GM23338 (cell line): ENCODE measurements at regions not wholly inside any gene's neighbourhood (a gene's known extent, or its start where the extent isn't known, plus 50 kb on each side); places are given as distances from the start of the nearest gene placed in this dataset.

Experiments used
- ATAC-seq: fragments of 200-7000 bp; cut with Tn5 transposase; 3 replicates; pipeline ENCODE4 v1.9.1; 2020
- DNase-seq: peaks from one replicate; pipeline ENCODE4 v3.0.0-alpha.2; 2015; ENCODE audit warnings: low spot score
- H2AFZ ChIP-seq: fragments of 200-600 bp; sonication (generic); 2 replicates; pipeline ENCODE4 v1.8.0; 2016; ENCODE audit warnings: antibody characterized with exemption, mild to moderate bottlenecking, moderate library complexity
- H3F3A ChIP-seq: fragments of 200-600 bp; sonication (generic); replicated peaks from 2 replicates; pipeline ENCODE4 v1.8.0; 2017; ENCODE audit warnings: antibody characterized with exemption, mixed run types, low read depth
- H3K27ac ChIP-seq: fragments of 200-600 bp; sonication (generic); 2 replicates; pipeline ENCODE4 v1.6.1; 2016; ENCODE audit warnings: low read depth
- H3K27me3 ChIP-seq: fragments of 200-600 bp; sonication (generic); 2 replicates; pipeline ENCODE4 v1.8.0; 2016; ENCODE audit warnings: mild to moderate bottlenecking, mixed run types, moderate library complexity; ENCODE audit not compliant: insufficient read depth
- H3K36me3 ChIP-seq: fragments of 200-600 bp; sonication (generic); 2 replicates; pipeline ENCODE4 v1.8.0; 2016; ENCODE audit warnings: mild to moderate bottlenecking; ENCODE audit not compliant: insufficient read depth
- H3K4me1 ChIP-seq: fragments of 200-600 bp; sonication (generic); 2 replicates; pipeline ENCODE4 v1.8.0; 2016; ENCODE audit warnings: mild to moderate bottlenecking, moderate library complexity; ENCODE audit not compliant: insufficient read depth
- H3K4me2 ChIP-seq: fragments of 200-600 bp; sonication (generic); 2 replicates; pipeline ENCODE4 v1.7.1; 2017; ENCODE audit warnings: mixed run types
- H3K4me3 ChIP-seq: fragments of 200-600 bp; sonication (generic); 2 replicates; pipeline ENCODE4 v1.6.1; 2016; ENCODE audit warnings: mixed run types
- H3K79me2 ChIP-seq: fragments of 200-600 bp; sonication (generic); replicated peaks from 2 replicates; pipeline ENCODE4 v1.8.0; 2017; ENCODE audit warnings: mild to moderate bottlenecking; ENCODE audit not compliant: insufficient read depth
- H3K9me2 ChIP-seq: fragments of 200-600 bp; sonication (generic); 2 replicates; pipeline ENCODE4 v1.8.0; 2017; ENCODE audit not compliant: insufficient read depth
- H4K20me1 ChIP-seq: fragments of 200-600 bp; sonication (generic); replicated peaks from 2 replicates; pipeline ENCODE4 v1.8.0; 2017; ENCODE audit warnings: mild to moderate bottlenecking; ENCODE audit not compliant: insufficient read depth
- H3K27ac Mint-ChIP-seq: 2 replicates; pipeline ENCODE4 v1.8.0; 2020; ENCODE audit warnings: inconsistent platforms, mild to moderate bottlenecking, moderate library complexity, mixed read lengths
- H3K27me3 Mint-ChIP-seq: 3 replicates; pipeline ENCODE4 v1.8.0; 2022; ENCODE audit warnings: low read depth, mild to moderate bottlenecking, moderate library complexity, mixed read lengths, inconsistent platforms; ENCODE audit not compliant: insufficient read depth, poor library complexity
- H3K36me3 Mint-ChIP-seq: 3 replicates; pipeline ENCODE4 v1.8.0; 2021; ENCODE audit warnings: low read depth, mild to moderate bottlenecking, inconsistent platforms, moderate library complexity, mixed read lengths
- H3K4me1 Mint-ChIP-seq: 3 replicates; pipeline ENCODE4 v1.8.0; 2020; ENCODE audit warnings: mild to moderate bottlenecking, inconsistent platforms, mixed read lengths
- H3K4me3 Mint-ChIP-seq: 3 replicates; pipeline ENCODE4 v1.8.0; 2021; ENCODE audit warnings: moderate library complexity, mild to moderate bottlenecking, inconsistent platforms, mixed read lengths
- H3K9me3 Mint-ChIP-seq: 3 replicates; pipeline ENCODE4 v1.8.0; 2020; ENCODE audit warnings: moderate library complexity, mild to moderate bottlenecking, inconsistent platforms, mixed read lengths
- CREB1 ChIP-seq: fragments of 250-450 bp; sonication (Bioruptor Pico); IDR thresholded peaks from 2 replicates; pipeline ENCODE4 v1.5.0; 2020; ENCODE audit warnings: low read depth, mild to moderate bottlenecking, moderate library complexity
- CTCF ChIP-seq, 2 experiments: fragments of 200-600 bp in 1 of 2; sonication (generic) in 1 of 2; conservative IDR thresholded peaks; 2 replicates each; pipeline versions ENCODE4 v1.5.1 to v1.6.1; 2016 to 2017; ENCODE audit warnings: antibody characterized with exemption in 2 of 2, low read depth in 2 of 2, mild to moderate bottlenecking in 2 of 2, moderate library complexity in 1 of 2
- EZH2 ChIP-seq: fragments of 200-600 bp; sonication (generic); IDR thresholded peaks from one replicate; pipeline ENCODE4 v1.8.0; 2017; ENCODE audit warnings: antibody characterized with exemption, mild to moderate bottlenecking, low read depth; ENCODE audit not compliant: unreplicated experiment
- EZH2phosphoT487 ChIP-seq: fragments of 200-600 bp; sonication (generic); IDR thresholded peaks from one replicate; pipeline ENCODE4 v1.8.1; 2018; ENCODE audit warnings: antibody characterized with exemption; ENCODE audit not compliant: unreplicated experiment
- JUNB ChIP-seq: IDR thresholded peaks from one replicate; pipeline ENCODE4 v1.6.1; 2016; ENCODE audit warnings: antibody characterized with exemption; ENCODE audit not compliant: unreplicated experiment
- NANOG ChIP-seq: IDR thresholded peaks from 2 replicates; pipeline ENCODE4 v1.6.1; 2016; ENCODE audit warnings: antibody characterized with exemption, borderline replicate concordance
- POLR2AphosphoS5 ChIP-seq: IDR thresholded peaks from 2 replicates; pipeline ENCODE4 v1.6.1; 2016; ENCODE audit warnings: antibody characterized with exemption, low read depth
- STAT1 ChIP-seq: IDR thresholded peaks from one replicate; pipeline ENCODE4 v1.6.1; 2016; ENCODE audit warnings: antibody characterized with exemption; ENCODE audit not compliant: unreplicated experiment
- ZNF114 ChIP-seq: fragments of 250-450 bp; sonication (Bioruptor Pico); IDR thresholded peaks from 2 replicates; pipeline ENCODE4 v1.5.0; 2020; ENCODE audit warnings: mild to moderate bottlenecking, moderate library complexity
- ZNF331 ChIP-seq: fragments of 250-450 bp; sonication (Bioruptor Pico); IDR thresholded peaks from 2 replicates; pipeline ENCODE4 v1.5.0; 2020; ENCODE audit warnings: low read depth, mild to moderate bottlenecking, moderate library complexity
- ZNF462 ChIP-seq: fragments of 250-450 bp; sonication (Bioruptor Pico); IDR thresholded peaks from 2 replicates; pipeline ENCODE4 v1.5.0; 2020; ENCODE audit warnings: mild to moderate bottlenecking, moderate library complexity
- TF ChIP-seq, protein P1 (sequence below): IDR thresholded peaks from one replicate; pipeline ENCODE4 v1.6.1; 2018; ENCODE audit warnings: antibody characterized with exemption; ENCODE audit not compliant: unreplicated experiment
- TF ChIP-seq, protein P2 (sequence below): IDR thresholded peaks from 2 replicates; pipeline ENCODE4 v1.6.1; 2016; ENCODE audit warnings: antibody characterized with exemption

GRCh38 chr11:22458161-22458560 lies 120.0 kb downstream of the SLC17A6 start:
- Histone ChIP-seq H2AFZ (no peak overlapping the region), H3K27ac (no peak overlapping the region), H3K9me2 (no peaks in the 10 kb centered on the region; the same call in 1 of the 2 replicates), H3F3A (no peaks in the 10 kb centered on the region), H3K4me3 (no peak overlapping the region), H3K4me1 (no peaks in the 10 kb centered on the region; the same call in 1 of the 2 replicates), H3K27me3 (no peaks in the 10 kb centered on the region), H4K20me1 (no peaks in the 10 kb centered on the region), H3K79me2 (no peaks in the 10 kb centered on the region), H3K36me3 (no peaks in the 10 kb centered on the region), H3K4me2 (no peak overlapping the region)
- peaks cover 1% of the 10 kb centered on the region for H3K27me3 Mint-ChIP-seq
- H3K4me3 Mint-ChIP-seq: no peak overlapping the region
- H3K27ac Mint-ChIP-seq: no peak overlapping the region
- no peak for DNase-seq
- no peak for ATAC-seq
- H3K4me1 Mint-ChIP-seq: peaks cover 10% of the 10 kb centered on the region
- no peaks in the 10 kb centered on the region for H3K9me3 Mint-ChIP-seq
- TF ChIP-seq NANOG (no peak), ZNF114 (CRISPR knock-in tag) (no peak), EZH2 (no peak), CREB1 (no peak), ZNF331 (CRISPR knock-in tag) (no peak), POLR2AphosphoS5 (no peak), JUNB (no peak), EZH2phosphoT487 (no peak), ZNF462 (no peak), STAT1 (no peak), CTCF (conservative IDR thresholded peaks at IDR 0.05; ENCODE audit: low read depth in 2 of 2) (no peak)
- TF ChIP-seq, protein P1, sequence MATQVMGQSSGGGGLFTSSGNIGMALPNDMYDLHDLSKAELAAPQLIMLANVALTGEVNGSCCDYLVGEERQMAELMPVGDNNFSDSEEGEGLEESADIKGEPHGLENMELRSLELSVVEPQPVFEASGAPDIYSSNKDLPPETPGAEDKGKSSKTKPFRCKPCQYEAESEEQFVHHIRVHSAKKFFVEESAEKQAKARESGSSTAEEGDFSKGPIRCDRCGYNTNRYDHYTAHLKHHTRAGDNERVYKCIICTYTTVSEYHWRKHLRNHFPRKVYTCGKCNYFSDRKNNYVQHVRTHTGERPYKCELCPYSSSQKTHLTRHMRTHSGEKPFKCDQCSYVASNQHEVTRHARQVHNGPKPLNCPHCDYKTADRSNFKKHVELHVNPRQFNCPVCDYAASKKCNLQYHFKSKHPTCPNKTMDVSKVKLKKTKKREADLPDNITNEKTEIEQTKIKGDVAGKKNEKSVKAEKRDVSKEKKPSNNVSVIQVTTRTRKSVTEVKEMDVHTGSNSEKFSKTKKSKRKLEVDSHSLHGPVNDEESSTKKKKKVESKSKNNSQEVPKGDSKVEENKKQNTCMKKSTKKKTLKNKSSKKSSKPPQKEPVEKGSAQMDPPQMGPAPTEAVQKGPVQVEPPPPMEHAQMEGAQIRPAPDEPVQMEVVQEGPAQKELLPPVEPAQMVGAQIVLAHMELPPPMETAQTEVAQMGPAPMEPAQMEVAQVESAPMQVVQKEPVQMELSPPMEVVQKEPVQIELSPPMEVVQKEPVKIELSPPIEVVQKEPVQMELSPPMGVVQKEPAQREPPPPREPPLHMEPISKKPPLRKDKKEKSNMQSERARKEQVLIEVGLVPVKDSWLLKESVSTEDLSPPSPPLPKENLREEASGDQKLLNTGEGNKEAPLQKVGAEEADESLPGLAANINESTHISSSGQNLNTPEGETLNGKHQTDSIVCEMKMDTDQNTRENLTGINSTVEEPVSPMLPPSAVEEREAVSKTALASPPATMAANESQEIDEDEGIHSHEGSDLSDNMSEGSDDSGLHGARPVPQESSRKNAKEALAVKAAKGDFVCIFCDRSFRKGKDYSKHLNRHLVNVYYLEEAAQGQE: no peak
- TF ChIP-seq, protein P2, sequence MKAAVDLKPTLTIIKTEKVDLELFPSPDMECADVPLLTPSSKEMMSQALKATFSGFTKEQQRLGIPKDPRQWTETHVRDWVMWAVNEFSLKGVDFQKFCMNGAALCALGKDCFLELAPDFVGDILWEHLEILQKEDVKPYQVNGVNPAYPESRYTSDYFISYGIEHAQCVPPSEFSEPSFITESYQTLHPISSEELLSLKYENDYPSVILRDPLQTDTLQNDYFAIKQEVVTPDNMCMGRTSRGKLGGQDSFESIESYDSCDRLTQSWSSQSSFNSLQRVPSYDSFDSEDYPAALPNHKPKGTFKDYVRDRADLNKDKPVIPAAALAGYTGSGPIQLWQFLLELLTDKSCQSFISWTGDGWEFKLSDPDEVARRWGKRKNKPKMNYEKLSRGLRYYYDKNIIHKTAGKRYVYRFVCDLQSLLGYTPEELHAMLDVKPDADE: no peak
- no peaks in the 10 kb centered on the region for H3K36me3 Mint-ChIP-seq
